Fibroblast of lung (primary cell): ENCODE measurements at regions not wholly inside any gene's neighbourhood (a gene's known extent, or its start where the extent isn't known, plus 50 kb on each side); places are given as distances from the start of the nearest gene placed in this dataset.

ENCODE experiments used
- CTCF ChIP-seq, 2 donors: IDR thresholded peaks in 1 of 2; conservative IDR thresholded peaks in 1 of 2; 1 replicate in 1 of 2; 2 replicates in 1 of 2; pipeline ENCODE4 v1.5.1; 2011 to 2012; ENCODE audit warnings: low read length in 2 of 2, control low read depth in 1 of 2, inconsistent platforms in 1 of 2, low read depth in 1 of 2, mild to moderate bottlenecking in 1 of 2
- EZH2 ChIP-seq: IDR thresholded peaks from 2 replicates; pipeline ENCODE4 v1.5.1; 2012; ENCODE audit warnings: low read length, control low read depth, mild to moderate bottlenecking; ENCODE audit errors: missing control alignments

- TF ChIP-seq CTCF (conservative IDR thresholded peaks at IDR 0.05 in 1 of 2, IDR thresholded peaks at IDR 0.05 in 1 of 2; ENCODE audit: low read depth in 1 of 2, low read length in 2 of 2) (no peak), EZH2 (no peak)
These were observed 95.6 kb downstream of the SNX5 start for GRCh38 chr20:17872959-17873358.
